PC-3 (cell line): ENCODE measurements at regions not wholly inside any gene's neighbourhood (a gene's known extent, or its start where the extent isn't known, plus 50 kb on each side); places are given as distances from the start of the nearest gene placed in this dataset.

ENCODE experiments used
- ATAC-seq: fragments of 200-7000 bp; cut with Tn5 transposase; 2 replicates; pipeline ENCODE4 v1.9.1; 2020; ENCODE audit warnings: mild to moderate bottlenecking, moderate library complexity
- BruUV-seq: library from RNA; stranded (reverse); fragments of 400-500 nt; replicated peaks from 2 replicates; lab custom pipeline; 2021; lab: Mats Ljungman, UMichigan
- CTCF ChIA-PET: fragments of 300-600 bp; sonication (Branson Sonifier 250); formaldehyde crosslinking; loops from one replicate; lab custom pipeline; 2022; ENCODE audit warnings: antibody characterized with exemption; lab: Charles Lee
- POLR2A ChIA-PET: fragments of 300-600 bp; sonication (Branson Sonifier 250); formaldehyde crosslinking; loops from one replicate; lab custom pipeline; 2022; ENCODE audit warnings: antibody characterized with exemption; ENCODE audit not compliant: unreplicated experiment; lab: Charles Lee
- DNase-seq: peaks from one replicate; pipeline ENCODE4 v3.0.0-alpha.2; 2015
- H2AFZ ChIP-seq: fragments of 300-600 bp; sonication (generic); 2 replicates; pipeline ENCODE4 v1.6.0; 2016; ENCODE audit warnings: antibody characterized with exemption, low read length
- H3F3A ChIP-seq: fragments of 300-600 bp; sonication (generic); one replicate; pipeline ENCODE4 v1.6.0; 2017; ENCODE audit warnings: antibody characterized with exemption, low read length, control low read depth, mild to moderate bottlenecking; ENCODE audit not compliant: unreplicated experiment
- H3K27ac ChIP-seq: fragments of 300-600 bp; sonication (generic); 2 replicates; pipeline ENCODE4 v1.5.1; 2016; ENCODE audit warnings: mild to moderate bottlenecking, low read length
- H3K27me3 ChIP-seq: fragments of 300-600 bp; sonication (generic); 2 replicates; pipeline ENCODE4 v1.6.1; 2016; ENCODE audit warnings: low read length, mixed read lengths
- H3K36me3 ChIP-seq: fragments of 300-600 bp; sonication (generic); 2 replicates; pipeline ENCODE4 v1.6.1; 2016; ENCODE audit warnings: low read depth, mixed run types, low read length, mixed read lengths
- H3K4me1 ChIP-seq: fragments of 300-600 bp; sonication (generic); 2 replicates; pipeline ENCODE4 v1.5.1; 2016; ENCODE audit warnings: low read length; ENCODE audit not compliant: insufficient read depth
- H3K4me2 ChIP-seq: fragments of 300-600 bp; sonication (generic); 2 replicates; pipeline ENCODE4 v1.6.0; 2016; ENCODE audit warnings: low read length
- H3K4me3 ChIP-seq: fragments of 300-600 bp; sonication (generic); 2 replicates; pipeline ENCODE4 v1.5.1; 2016; ENCODE audit warnings: mild to moderate bottlenecking, low read length, mixed read lengths
- H3K79me2 ChIP-seq: fragments of 300-600 bp; sonication (generic); 2 replicates; pipeline ENCODE4 v1.6.1; 2017; ENCODE audit warnings: low read length, mixed read lengths
- H3K9ac ChIP-seq: fragments of 300-600 bp; sonication (generic); 2 replicates; pipeline ENCODE4 v1.6.0; 2016; ENCODE audit warnings: mild to moderate bottlenecking, low read length
- H3K9me2 ChIP-seq: fragments of 300-600 bp; sonication (generic); replicated peaks from 2 replicates; pipeline ENCODE4 v1.6.1; 2016; ENCODE audit warnings: mixed run types, low read length, mixed read lengths
- H3K9me3 ChIP-seq: fragments of 300-600 bp; sonication (generic); 2 replicates; pipeline ENCODE4 v1.6.1; 2016; ENCODE audit warnings: low read length, mixed read lengths
- H4K20me1 ChIP-seq: fragments of 300-600 bp; sonication (generic); 2 replicates; pipeline ENCODE4 v1.6.1; 2016; ENCODE audit warnings: low read length, mixed read lengths
- EZH2 ChIP-seq: fragments of 300-600 bp; sonication (generic); IDR thresholded peaks from one replicate; pipeline ENCODE4 v1.6.1; 2017; ENCODE audit warnings: antibody characterized with exemption, mild to moderate bottlenecking, low read length; ENCODE audit not compliant: unreplicated experiment
- EZH2phosphoT487 ChIP-seq: fragments of 300-600 bp; sonication (generic); IDR thresholded peaks from 2 replicates; pipeline ENCODE4 v1.6.1; 2018; ENCODE audit warnings: mild to moderate bottlenecking, antibody characterized with exemption, low read length, borderline replicate concordance
- intact Hi-C: fragments of 100-400 bp; cut with micrococcal nuclease; formaldehyde crosslinking; loops from 2 replicates; pipeline ENCODE4 v1.9.0; 2023
- TF ChIP-seq, protein P1 (sequence below): fragments of 300-600 bp; sonication (generic); conservative IDR thresholded peaks from 2 replicates; pipeline ENCODE4 v1.5.1; 2017; ENCODE audit warnings: antibody characterized with exemption, low read depth, mild to moderate bottlenecking, low read length

- no peaks in the 10 kb centered on the region for H3K36me3 ChIP-seq
- H4K20me1 ChIP-seq, result no peaks in the 10 kb centered on the region
- no TSS peak for BruUV-seq
- H3K9me3 ChIP-seq, result no peaks in the 10 kb centered on the region
- no peaks in the 10 kb centered on the region for H3K27me3 ChIP-seq
- ATAC-seq (no peak), DNase-seq (no peak)
- no peaks in the 10 kb centered on the region for H3F3A ChIP-seq
- no peaks in the 10 kb centered on the region for H3K9me2 ChIP-seq
- no peak overlapping the region for H3K4me2 ChIP-seq
- no peak overlapping the region for H2AFZ ChIP-seq
- intact Hi-C loops, result no loop called here
- ChIA-PET CTCF (no interaction called here), POLR2A (no interaction called here)
- no peak overlapping the region for H3K4me3 ChIP-seq
- H3K79me2 ChIP-seq, result no peaks in the 10 kb centered on the region
- no peaks in the 10 kb centered on the region for H3K4me1 ChIP-seq
- no peak overlapping the region for H3K9ac ChIP-seq
- no peak for TF ChIP-seq EZH2phosphoT487
- H3K27ac ChIP-seq, result no peak overlapping the region
These were observed 123.8 kb upstream of the CBLN2 start for GRCh38 chr18:72667932-72668331.

DNA sequence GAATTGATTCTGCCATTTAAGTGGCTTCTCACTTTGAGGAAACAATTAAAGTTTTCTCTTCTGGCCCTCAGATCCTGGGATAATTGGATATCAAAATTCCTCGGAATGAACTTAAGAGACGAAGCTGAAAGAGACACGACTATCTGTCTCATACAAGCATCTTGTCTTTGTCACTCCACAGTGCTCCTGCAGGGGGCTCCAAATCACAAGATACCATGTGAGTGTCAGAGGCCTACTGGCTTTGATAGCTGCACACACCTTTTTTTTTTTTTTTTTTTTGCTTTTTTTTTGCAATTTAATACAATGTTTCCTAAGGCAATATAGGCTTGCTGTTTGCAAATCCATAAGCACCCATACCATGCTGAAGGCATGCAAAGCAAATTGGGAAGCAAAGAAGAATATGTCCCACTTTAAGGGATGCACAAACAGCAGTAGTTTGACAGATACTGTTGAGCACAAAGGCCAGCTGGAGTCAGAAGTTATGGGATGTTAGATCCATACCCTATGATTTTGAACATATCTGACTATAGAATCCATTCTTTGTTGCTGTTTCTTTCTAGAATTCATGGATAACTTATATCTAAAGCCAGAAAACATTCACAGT is 109.0 kb upstream of the CBLN2 start:
- peak; percentile 65 for DNase-seq
- Histone ChIP-seq H3K4me1 (no peaks in the 10 kb centered on the region), H3K9me3 (no peaks in the 10 kb centered on the region), H4K20me1 (no peaks in the 10 kb centered on the region), H3K27me3 (peaks cover 30% of the 10 kb centered on the region), H3F3A (no peaks in the 10 kb centered on the region), H3K4me2 (no peak overlapping the region), H3K9ac (no peak overlapping the region), H3K79me2 (no peaks in the 10 kb centered on the region), H3K9me2 (no peaks in the 10 kb centered on the region), H3K36me3 (no peaks in the 10 kb centered on the region), H3K27ac (no peak overlapping the region), H3K4me3 (no peak overlapping the region), H2AFZ (no peak overlapping the region)
- BruUV-seq, result no TSS peak
- CTCF ChIA-PET, result interaction anchor here (0.6 kb wide), 1 partner anchor 20 kb away, joined by 4 read pairs; no protein-coding TSS in a partner anchor
- POLR2A ChIA-PET, result no interaction called here
- intact Hi-C loops, result loop anchor here (1.0 kb wide), 1 partner anchor 19 kb away; no protein-coding TSS in a partner anchor
- peak; percentile 57; the same call in 1 of the 2 replicates for ATAC-seq
- no peak for TF ChIP-seq EZH2phosphoT487
- no peak for TF ChIP-seq EZH2
- TF ChIP-seq, protein P1, sequence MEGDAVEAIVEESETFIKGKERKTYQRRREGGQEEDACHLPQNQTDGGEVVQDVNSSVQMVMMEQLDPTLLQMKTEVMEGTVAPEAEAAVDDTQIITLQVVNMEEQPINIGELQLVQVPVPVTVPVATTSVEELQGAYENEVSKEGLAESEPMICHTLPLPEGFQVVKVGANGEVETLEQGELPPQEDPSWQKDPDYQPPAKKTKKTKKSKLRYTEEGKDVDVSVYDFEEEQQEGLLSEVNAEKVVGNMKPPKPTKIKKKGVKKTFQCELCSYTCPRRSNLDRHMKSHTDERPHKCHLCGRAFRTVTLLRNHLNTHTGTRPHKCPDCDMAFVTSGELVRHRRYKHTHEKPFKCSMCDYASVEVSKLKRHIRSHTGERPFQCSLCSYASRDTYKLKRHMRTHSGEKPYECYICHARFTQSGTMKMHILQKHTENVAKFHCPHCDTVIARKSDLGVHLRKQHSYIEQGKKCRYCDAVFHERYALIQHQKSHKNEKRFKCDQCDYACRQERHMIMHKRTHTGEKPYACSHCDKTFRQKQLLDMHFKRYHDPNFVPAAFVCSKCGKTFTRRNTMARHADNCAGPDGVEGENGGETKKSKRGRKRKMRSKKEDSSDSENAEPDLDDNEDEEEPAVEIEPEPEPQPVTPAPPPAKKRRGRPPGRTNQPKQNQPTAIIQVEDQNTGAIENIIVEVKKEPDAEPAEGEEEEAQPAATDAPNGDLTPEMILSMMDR, result peak; percentile 68

DNA sequence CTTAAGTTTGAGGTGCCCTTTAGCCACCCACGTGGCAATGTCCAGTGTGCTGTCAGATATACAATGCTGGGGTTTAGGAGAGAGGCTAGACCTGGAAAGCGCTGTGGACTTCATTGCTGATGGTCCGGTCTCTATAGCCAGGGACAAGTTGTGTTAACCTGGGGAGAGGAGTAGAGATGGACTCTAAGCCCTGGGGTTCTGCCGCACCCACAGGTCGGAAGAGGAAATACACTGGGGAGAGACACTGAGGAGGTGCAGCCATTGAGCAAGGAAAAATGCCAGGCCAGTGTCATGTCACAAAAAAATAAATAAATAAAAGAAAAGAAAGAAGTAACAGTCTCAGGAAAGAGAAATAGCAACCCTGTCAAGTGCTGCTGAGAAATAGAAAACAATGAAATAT is 106.9 kb upstream of the CBLN2 start:
- Histone ChIP-seq H3K4me2 (no peak overlapping the region), H3K27me3 (peaks cover 44% of the 10 kb centered on the region), H3K79me2 (no peaks in the 10 kb centered on the region), H3K9me2 (no peaks in the 10 kb centered on the region), H3K4me1 (no peaks in the 10 kb centered on the region), H3K9ac (no peak overlapping the region), H2AFZ (no peak overlapping the region), H3K4me3 (no peak overlapping the region), H3K9me3 (no peaks in the 10 kb centered on the region), H3K27ac (no peak overlapping the region), H3F3A (no peaks in the 10 kb centered on the region), H4K20me1 (no peaks in the 10 kb centered on the region), H3K36me3 (no peaks in the 10 kb centered on the region)
- DNase-seq (no peak), ATAC-seq (no peak)
- intact Hi-C loops, result no loop called here
- BruUV-seq, result no TSS peak
- POLR2A ChIA-PET, result no interaction called here
- CTCF ChIA-PET, result no interaction called here
- TF ChIP-seq EZH2 (no peak), EZH2phosphoT487 (no peak)
- TF ChIP-seq, protein P1, result no peak
